ENCODE measurements at regions not wholly inside any gene's neighbourhood (a gene's known extent, or its start where the extent isn't known, plus 50 kb on each side); places are given as distances from the start of the nearest gene placed in this dataset.

- H3K9ac ChIP-seq (ENCODE audit: low read depth in 1 of 2, low read length in 2 of 2) = peak overlapping the region in 1 of 2 donors; percentile 29
- H3K27ac ChIP-seq (ENCODE audit: low read depth in 2 of 2, low read length in 2 of 2) = peak overlapping the region in 1 of 2 donors; percentile 34
- H3K27me3 ChIP-seq (ENCODE audit: control insufficient read depth in 2 of 2, insufficient read depth in 2 of 2, low read length in 2 of 2) = no peaks in the 10 kb centered on the region
- no peaks in the 10 kb centered on the region for H3K9me3 ChIP-seq (ENCODE audit: control insufficient read depth in 2 of 2, low read length in 2 of 2)
- peaks cover 4 to 17% of the 10 kb centered on the region in 2 donors for H3K4me1 ChIP-seq (ENCODE audit: control insufficient read depth in 2 of 2, insufficient read depth in 2 of 2, low read length in 2 of 2)
- H3K4me3 ChIP-seq (ENCODE audit: low read length in 2 of 2) = no peak overlapping the region
- H3K36me3 ChIP-seq (ENCODE audit: control insufficient read depth in 2 of 2, insufficient read depth in 2 of 2, low read length in 2 of 2) = no peaks in the 10 kb centered on the region
These were observed 237.0 kb downstream of the LACC1 start for GRCh38 chr13:44116562-44117332.

GRCh38 chr13:44117351-44117750 lies 237.6 kb downstream of the LACC1 start:
- Histone ChIP-seq H3K9ac (ENCODE audit: low read depth in 1 of 2, low read length in 2 of 2) (peak overlapping the region in 1 of 2 donors; percentile 29), H3K27me3 (ENCODE audit: control insufficient read depth in 2 of 2, insufficient read depth in 2 of 2, low read length in 2 of 2) (no peaks in the 10 kb centered on the region), H3K36me3 (ENCODE audit: control insufficient read depth in 2 of 2, insufficient read depth in 2 of 2, low read length in 2 of 2) (no peaks in the 10 kb centered on the region), H3K4me3 (ENCODE audit: low read length in 2 of 2) (no peak overlapping the region), H3K9me3 (ENCODE audit: control insufficient read depth in 2 of 2, low read length in 2 of 2) (no peaks in the 10 kb centered on the region), H3K27ac (ENCODE audit: low read depth in 2 of 2, low read length in 2 of 2) (peak overlapping the region in 1 of 2 donors; percentile 34), H3K4me1 (ENCODE audit: control insufficient read depth in 2 of 2, insufficient read depth in 2 of 2, low read length in 2 of 2) (peaks cover 4 to 13% of the 10 kb centered on the region in 2 donors)

GRCh38 chr13:44117816-44118215 lies 238.1 kb downstream of the LACC1 start:
- Histone ChIP-seq H3K9me3 (ENCODE audit: control insufficient read depth in 2 of 2, low read length in 2 of 2) (no peaks in the 10 kb centered on the region), H3K27ac (ENCODE audit: low read depth in 2 of 2, low read length in 2 of 2) (peak overlapping the region in 1 of 2 donors; percentile 34), H3K9ac (ENCODE audit: low read depth in 1 of 2, low read length in 2 of 2) (no peak overlapping the region), H3K4me3 (ENCODE audit: low read length in 2 of 2) (no peak overlapping the region), H3K36me3 (ENCODE audit: control insufficient read depth in 2 of 2, insufficient read depth in 2 of 2, low read length in 2 of 2) (no peaks in the 10 kb centered on the region), H3K4me1 (ENCODE audit: control insufficient read depth in 2 of 2, insufficient read depth in 2 of 2, low read length in 2 of 2) (peaks cover 4 to 10% of the 10 kb centered on the region in 2 donors), H3K27me3 (ENCODE audit: control insufficient read depth in 2 of 2, insufficient read depth in 2 of 2, low read length in 2 of 2) (no peaks in the 10 kb centered on the region)

- no peak overlapping the region for H3K9ac ChIP-seq (ENCODE audit: low read depth in 1 of 2, low read length in 2 of 2)
- H3K4me1 ChIP-seq (ENCODE audit: control insufficient read depth in 2 of 2, insufficient read depth in 2 of 2, low read length in 2 of 2) = peaks cover 4 to 10% of the 10 kb centered on the region in 2 donors
- no peak overlapping the region for H3K27ac ChIP-seq (ENCODE audit: low read depth in 2 of 2, low read length in 2 of 2)
- peaks cover 0 to 4% of the 10 kb centered on the region in 2 donors for H3K9me3 ChIP-seq (ENCODE audit: control insufficient read depth in 2 of 2, low read length in 2 of 2)
- H3K36me3 ChIP-seq (ENCODE audit: control insufficient read depth in 2 of 2, insufficient read depth in 2 of 2, low read length in 2 of 2) = no peaks in the 10 kb centered on the region
- no peaks in the 10 kb centered on the region for H3K27me3 ChIP-seq (ENCODE audit: control insufficient read depth in 2 of 2, insufficient read depth in 2 of 2, low read length in 2 of 2)
- no peak overlapping the region for H3K4me3 ChIP-seq (ENCODE audit: low read length in 2 of 2)
These were observed 239.2 kb downstream of the LACC1 start for GRCh38 chr13:44118881-44119280.

- Histone ChIP-seq H3K36me3 (ENCODE audit: control insufficient read depth in 2 of 2, insufficient read depth in 2 of 2, low read length in 2 of 2) (no peaks in the 10 kb centered on the region), H3K9me3 (ENCODE audit: control insufficient read depth in 2 of 2, low read length in 2 of 2) (peaks cover 0 to 4% of the 10 kb centered on the region in 2 donors), H3K9ac (ENCODE audit: low read depth in 1 of 2, low read length in 2 of 2) (no peak overlapping the region), H3K4me3 (ENCODE audit: low read length in 2 of 2) (no peak overlapping the region), H3K4me1 (ENCODE audit: control insufficient read depth in 2 of 2, insufficient read depth in 2 of 2, low read length in 2 of 2) (peaks cover 4 to 10% of the 10 kb centered on the region in 2 donors), H3K27me3 (ENCODE audit: control insufficient read depth in 2 of 2, insufficient read depth in 2 of 2, low read length in 2 of 2) (no peaks in the 10 kb centered on the region), H3K27ac (ENCODE audit: low read depth in 2 of 2, low read length in 2 of 2) (no peak overlapping the region)
These were observed 240.3 kb downstream of the LACC1 start for GRCh38 chr13:44120043-44120442.

- H3K36me3 ChIP-seq (ENCODE audit: control insufficient read depth in 2 of 2, insufficient read depth in 2 of 2, low read length in 2 of 2) = no peaks in the 10 kb centered on the region
These were observed 241.4 kb downstream of the LACC1 start for GRCh38 chr13:44120849-44121755.

GRCh38 chr13:44124352-44124751 lies 244.6 kb downstream of the LACC1 start:
- Histone ChIP-seq H3K27me3 (ENCODE audit: control insufficient read depth in 2 of 2, insufficient read depth in 2 of 2, low read length in 2 of 2) (no peaks in the 10 kb centered on the region), H3K36me3 (ENCODE audit: control insufficient read depth in 2 of 2, insufficient read depth in 2 of 2, low read length in 2 of 2) (no peaks in the 10 kb centered on the region), H3K9me3 (ENCODE audit: control insufficient read depth in 2 of 2, low read length in 2 of 2) (peaks cover 0 to 4% of the 10 kb centered on the region in 2 donors), H3K4me3 (ENCODE audit: low read length in 2 of 2) (no peak overlapping the region), H3K9ac (ENCODE audit: low read depth in 1 of 2, low read length in 2 of 2) (no peak overlapping the region), H3K4me1 (ENCODE audit: control insufficient read depth in 2 of 2, insufficient read depth in 2 of 2, low read length in 2 of 2) (no peaks in the 10 kb centered on the region), H3K27ac (ENCODE audit: low read depth in 2 of 2, low read length in 2 of 2) (no peak overlapping the region)

More at GRCh38 chr13:44120849-44121755, 241.4 kb downstream of the LACC1 start:
- no peak overlapping the region for H3K4me3 ChIP-seq (ENCODE audit: low read length in 2 of 2)
- no peak overlapping the region for H3K27ac ChIP-seq (ENCODE audit: low read depth in 2 of 2, low read length in 2 of 2)
- H3K9me3 ChIP-seq (ENCODE audit: control insufficient read depth in 2 of 2, low read length in 2 of 2) = peaks cover 0 to 4% of the 10 kb centered on the region in 2 donors
- H3K4me1 ChIP-seq (ENCODE audit: control insufficient read depth in 2 of 2, insufficient read depth in 2 of 2, low read length in 2 of 2) = peaks cover 4 to 10% of the 10 kb centered on the region in 2 donors
- H3K9ac ChIP-seq (ENCODE audit: low read depth in 1 of 2, low read length in 2 of 2) = no peak overlapping the region
- no peaks in the 10 kb centered on the region for H3K27me3 ChIP-seq (ENCODE audit: control insufficient read depth in 2 of 2, insufficient read depth in 2 of 2, low read length in 2 of 2)

- Histone ChIP-seq H3K9me3 (ENCODE audit: control insufficient read depth in 2 of 2, low read length in 2 of 2) (peaks cover 0 to 4% of the 10 kb centered on the region in 2 donors), H3K9ac (ENCODE audit: low read depth in 1 of 2, low read length in 2 of 2) (no peak overlapping the region), H3K36me3 (ENCODE audit: control insufficient read depth in 2 of 2, insufficient read depth in 2 of 2, low read length in 2 of 2) (no peaks in the 10 kb centered on the region), H3K4me3 (ENCODE audit: low read length in 2 of 2) (no peak overlapping the region), H3K27me3 (ENCODE audit: control insufficient read depth in 2 of 2, insufficient read depth in 2 of 2, low read length in 2 of 2) (no peaks in the 10 kb centered on the region), H3K27ac (ENCODE audit: low read depth in 2 of 2, low read length in 2 of 2) (no peak overlapping the region), H3K4me1 (ENCODE audit: control insufficient read depth in 2 of 2, insufficient read depth in 2 of 2, low read length in 2 of 2) (no peaks in the 10 kb centered on the region)
These were observed 246.3 kb downstream of the LACC1 start for GRCh38 chr13:44125943-44126469.

GRCh38 chr13:44128552-44129001 lies 245.0 kb upstream of the SERP2 start:
- no peak overlapping the region for H3K9ac ChIP-seq (ENCODE audit: low read depth in 1 of 2, low read length in 2 of 2)
- H3K4me3 ChIP-seq (ENCODE audit: low read length in 2 of 2) = no peak overlapping the region
- peaks cover 0 to 7% of the 10 kb centered on the region in 2 donors for H3K4me1 ChIP-seq (ENCODE audit: control insufficient read depth in 2 of 2, insufficient read depth in 2 of 2, low read length in 2 of 2)
- no peak overlapping the region for H3K27ac ChIP-seq (ENCODE audit: low read depth in 2 of 2, low read length in 2 of 2)
- H3K27me3 ChIP-seq (ENCODE audit: control insufficient read depth in 2 of 2, insufficient read depth in 2 of 2, low read length in 2 of 2) = no peaks in the 10 kb centered on the region
- H3K36me3 ChIP-seq (ENCODE audit: control insufficient read depth in 2 of 2, insufficient read depth in 2 of 2, low read length in 2 of 2) = no peaks in the 10 kb centered on the region
- no peaks in the 10 kb centered on the region for H3K9me3 ChIP-seq (ENCODE audit: control insufficient read depth in 2 of 2, low read length in 2 of 2)
